NCI-H82 treated with DMSO at 0.1 percent for 48 hours (cell line): ENCODE measurements at regions not wholly inside any gene's neighbourhood (a gene's known extent, or its start where the extent isn't known, plus 50 kb on each side); places are given as distances from the start of the nearest gene placed in this dataset.

ENCODE experiments used
- DNase-seq: peaks from one replicate; lab custom pipeline; 2025; ENCODE audit not compliant: unreplicated experiment; lab: John Stamatoyannopoulos, UW

DNA sequence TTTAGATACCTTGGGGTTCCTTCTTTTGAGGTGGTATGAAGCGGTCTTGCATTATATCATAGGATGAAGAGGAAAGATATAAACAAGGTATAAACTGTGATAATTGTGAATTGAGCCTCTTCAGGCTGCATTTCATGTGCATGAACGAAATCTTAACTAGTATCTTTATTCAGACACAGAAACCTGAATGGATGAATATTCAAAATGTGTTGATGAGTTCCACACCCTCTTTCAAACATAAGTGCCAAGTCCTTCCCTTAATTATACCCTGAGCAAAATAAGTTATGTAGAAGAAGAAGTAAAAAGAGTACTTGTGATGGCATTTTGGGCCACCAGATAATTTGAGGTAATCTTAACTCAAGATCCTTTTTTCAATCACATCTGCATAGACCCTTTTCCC lies 103.1 kb upstream of the CFAP20DC start:
- no peak for DNase-seq

- DNase-seq = no peak
Measured at GRCh38 chr3:59150039-59150438, 100.2 kb upstream of the CFAP20DC start.

DNA sequence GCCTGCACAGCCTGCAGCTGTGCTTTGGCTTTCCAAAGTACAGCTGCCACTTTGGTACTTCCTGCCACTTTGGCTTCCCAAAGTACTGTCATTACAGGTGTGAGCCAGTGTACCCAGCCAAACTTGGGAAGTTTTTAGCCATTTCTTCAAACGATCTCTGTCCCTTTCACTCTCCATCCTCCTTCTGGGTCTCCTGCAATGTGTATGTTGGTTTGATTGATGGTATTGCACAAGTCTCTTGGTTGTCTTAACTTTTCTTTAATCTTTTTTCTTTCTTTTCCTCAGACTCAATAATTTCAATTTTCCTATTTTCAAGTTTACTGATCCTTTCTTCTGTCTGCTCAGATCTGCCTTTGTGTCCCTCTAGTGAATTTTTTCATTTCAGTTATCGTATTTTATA lies 99.3 kb upstream of the CFAP20DC start:
- DNase-seq = no peak

GRCh38 chr3:59143447-59143846 lies 93.6 kb upstream of the CFAP20DC start:
- DNase-seq = no peak

DNA sequence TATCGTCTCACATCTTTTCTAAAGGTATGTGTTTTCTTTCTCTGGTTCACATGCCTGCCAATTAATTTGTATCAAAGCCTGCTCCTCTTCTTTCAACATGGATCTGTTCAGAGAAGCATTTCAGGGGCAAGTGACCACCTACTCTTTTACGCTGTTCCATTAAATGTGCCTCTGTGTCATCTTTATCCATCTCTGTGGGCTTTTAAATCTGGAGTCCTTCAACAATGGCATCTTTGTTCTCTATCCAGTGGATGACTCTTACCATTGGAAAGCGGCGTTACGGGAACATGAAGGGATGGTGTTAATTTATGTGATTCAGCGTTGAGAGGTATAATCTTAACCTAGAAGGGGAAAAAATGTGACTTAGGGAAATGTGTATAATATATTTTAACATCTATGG lies 92.7 kb upstream of the CFAP20DC start:
- DNase-seq = no peak

- DNase-seq = no peak
Measured at GRCh38 chr3:59138966-59139365, 89.1 kb upstream of the CFAP20DC start.

DNA sequence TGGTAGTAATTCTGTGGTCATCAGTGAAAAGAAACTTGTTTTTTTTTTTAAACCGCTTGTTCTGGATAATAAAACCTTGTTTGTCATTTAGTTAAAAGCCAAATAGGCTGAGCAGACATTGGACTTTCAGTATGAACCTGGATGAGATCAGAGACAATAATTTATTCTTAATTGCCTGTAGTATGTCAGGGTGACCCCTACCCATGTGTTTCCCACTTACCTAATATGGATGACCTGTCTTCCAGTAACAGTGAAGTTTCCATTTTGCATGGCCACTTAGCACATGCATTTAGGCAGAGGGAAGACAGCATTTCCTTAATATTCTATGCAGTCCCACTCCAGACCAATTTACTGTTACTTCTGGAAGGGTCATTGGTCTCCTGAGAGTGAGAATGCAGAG lies 87.6 kb upstream of the CFAP20DC start:
- DNase-seq = no peak

DNA sequence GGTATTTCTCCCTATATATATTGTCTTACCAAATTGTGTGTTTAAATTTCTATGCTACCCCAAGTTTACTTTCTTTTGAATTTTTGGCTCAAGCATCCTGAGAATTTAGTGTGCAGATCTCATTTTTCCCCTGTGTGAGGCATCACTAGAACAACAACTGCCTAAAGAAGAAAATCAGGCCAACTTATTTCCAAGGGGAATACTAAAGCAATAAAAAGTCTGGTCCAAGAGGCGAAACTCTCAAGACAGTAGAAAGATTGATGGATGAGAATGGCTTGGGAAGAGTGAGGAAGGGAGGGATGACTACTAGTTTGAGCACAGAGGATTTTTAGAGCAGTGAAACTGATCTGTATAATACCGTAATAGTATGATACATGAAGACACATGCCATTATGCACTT lies 86.3 kb upstream of the CFAP20DC start:
- DNase-seq = no peak

DNA sequence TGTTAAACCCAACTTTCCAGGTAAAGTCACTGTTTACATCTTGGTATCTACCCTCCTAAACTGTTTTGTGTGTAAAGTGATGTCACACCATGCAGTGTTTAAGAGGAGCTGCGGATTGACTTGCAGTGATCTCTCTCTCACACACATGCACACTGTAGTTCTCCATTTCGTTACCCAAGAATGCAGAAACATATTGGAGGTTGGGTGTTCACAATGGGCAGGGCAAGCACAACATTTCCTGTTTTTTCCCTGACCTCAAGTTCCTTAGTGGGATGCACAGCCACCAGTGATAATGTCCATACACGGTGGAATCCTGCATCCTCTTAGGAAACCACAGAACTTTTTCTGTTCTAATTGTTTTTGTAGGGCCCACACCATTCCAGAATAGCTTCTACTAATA lies 85.3 kb upstream of the CFAP20DC start:
- DNase-seq = no peak

DNA sequence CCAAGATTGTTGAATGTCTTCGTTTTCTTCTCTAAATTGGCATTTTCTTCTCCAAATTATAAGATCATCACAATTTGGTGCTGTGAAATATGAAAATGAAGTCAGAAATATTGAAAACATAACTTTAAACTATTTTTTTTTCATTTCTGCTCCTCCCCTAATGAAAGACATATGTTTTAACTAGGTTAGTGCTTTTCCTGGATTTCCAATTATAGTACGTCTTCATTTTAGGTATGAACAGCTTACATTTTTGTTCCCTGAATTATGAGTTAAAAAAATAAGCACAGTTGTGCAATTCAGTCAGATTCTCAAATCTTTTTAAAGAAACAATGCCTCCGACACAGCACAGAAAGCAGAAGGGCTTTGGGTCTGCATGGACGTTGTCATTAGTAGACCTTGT lies 83.5 kb upstream of the CFAP20DC start:
- DNase-seq = no peak

- no peak for DNase-seq
Measured at GRCh38 chr3:59131016-59131766, 81.4 kb upstream of the CFAP20DC start.

GRCh38 chr3:59128685-59129084 lies 78.9 kb upstream of the CFAP20DC start:
- DNase-seq = no peak

DNA sequence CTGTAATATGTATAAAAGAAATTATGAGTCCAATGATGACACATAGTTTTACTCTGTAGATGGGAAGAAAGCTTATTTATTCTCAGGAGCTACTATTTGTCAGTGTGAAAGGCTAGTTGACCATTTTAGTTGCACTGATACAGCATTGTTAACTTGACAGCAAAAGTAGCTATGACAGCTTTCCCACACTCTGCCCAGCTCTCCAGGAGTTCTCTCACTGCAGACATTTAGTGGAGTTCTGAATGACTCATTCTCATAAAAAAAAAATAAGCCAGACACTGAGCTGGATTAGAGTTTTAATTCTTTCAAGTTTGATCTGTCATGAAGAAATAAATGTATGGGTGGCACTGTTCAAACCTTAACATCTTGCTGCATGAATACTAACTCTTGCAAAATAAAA lies 77.2 kb upstream of the CFAP20DC start:
- no peak for DNase-seq

DNA sequence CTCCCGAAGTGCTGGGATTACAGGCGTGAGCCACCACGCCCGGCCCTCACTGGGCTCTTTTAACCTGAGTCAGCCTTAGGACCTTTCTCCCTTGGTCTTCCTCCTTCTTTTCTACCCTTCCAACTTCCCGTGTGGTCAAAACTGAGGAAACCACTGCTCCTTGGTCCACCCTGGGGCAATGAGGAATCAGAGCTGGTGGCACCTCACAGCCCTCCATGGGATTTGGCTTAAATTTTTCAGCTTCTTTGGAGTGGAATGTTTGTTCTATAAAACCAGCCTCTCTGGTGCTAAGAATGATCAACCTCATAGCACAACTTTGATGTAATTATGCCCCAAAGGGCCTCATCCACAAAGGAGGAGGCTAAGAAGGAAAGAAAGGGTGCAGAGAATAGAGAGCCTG lies 76.6 kb upstream of the CFAP20DC start:
- DNase-seq = no peak

DNA sequence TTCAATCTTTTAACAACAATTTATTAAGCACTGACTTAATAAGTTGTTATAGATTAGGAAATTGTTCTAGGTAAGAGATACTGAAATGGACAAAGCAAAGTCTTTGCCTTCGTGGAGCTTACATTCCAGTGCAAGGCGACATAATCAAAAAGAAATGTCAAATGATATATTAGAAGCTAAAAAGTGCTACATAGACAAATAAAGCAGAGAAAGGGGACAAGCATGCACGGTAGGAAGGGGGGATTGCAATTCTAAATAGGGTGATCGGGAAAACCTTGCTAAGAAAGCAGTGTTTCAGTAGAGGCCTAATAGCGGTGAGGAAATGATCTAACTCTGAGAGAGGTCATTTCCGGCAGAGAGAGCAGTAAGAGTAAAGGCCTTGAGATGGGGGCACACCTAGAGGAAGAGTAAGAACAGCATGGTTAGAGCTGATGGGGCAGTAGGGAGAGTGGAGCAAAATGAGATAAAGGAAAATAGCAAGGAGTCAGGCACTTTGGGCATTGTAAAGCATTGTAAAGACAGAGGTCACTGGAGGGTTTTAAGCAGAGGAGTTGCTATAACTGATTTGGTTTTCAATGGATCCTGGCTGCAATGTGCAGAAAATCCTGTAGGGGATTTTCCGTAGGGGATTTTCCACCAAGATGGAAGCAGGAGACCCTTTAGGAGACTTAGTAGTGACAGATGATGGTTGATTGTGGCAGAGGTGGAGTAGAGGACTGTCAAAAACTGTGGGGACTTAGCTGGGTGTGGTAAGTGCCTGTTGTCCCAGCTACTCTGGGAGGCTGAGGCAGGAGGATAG lies 71.7 kb upstream of the CFAP20DC start:
- DNase-seq = no peak

- no peak for DNase-seq
Measured at GRCh38 chr3:59118928-59119327, 69.1 kb upstream of the CFAP20DC start.

GRCh38 chr3:59117396-59117795 lies 67.6 kb upstream of the CFAP20DC start:
- DNase-seq = no peak

DNA sequence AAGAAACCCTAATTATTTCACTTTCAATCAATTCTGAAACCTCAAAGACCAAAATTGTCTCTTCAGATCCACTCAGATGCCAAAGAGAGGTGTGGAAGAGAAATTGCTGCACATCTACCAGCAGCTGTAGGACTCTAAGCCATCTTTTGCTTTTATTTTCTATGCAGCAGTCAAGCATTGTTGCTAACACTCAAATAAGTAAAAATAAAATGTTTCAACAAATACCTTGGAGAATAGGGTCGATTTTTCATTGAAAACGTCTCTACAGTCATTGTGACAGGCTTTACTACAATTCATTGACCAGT lies 66.4 kb upstream of the CFAP20DC start:
- DNase-seq = no peak

DNA sequence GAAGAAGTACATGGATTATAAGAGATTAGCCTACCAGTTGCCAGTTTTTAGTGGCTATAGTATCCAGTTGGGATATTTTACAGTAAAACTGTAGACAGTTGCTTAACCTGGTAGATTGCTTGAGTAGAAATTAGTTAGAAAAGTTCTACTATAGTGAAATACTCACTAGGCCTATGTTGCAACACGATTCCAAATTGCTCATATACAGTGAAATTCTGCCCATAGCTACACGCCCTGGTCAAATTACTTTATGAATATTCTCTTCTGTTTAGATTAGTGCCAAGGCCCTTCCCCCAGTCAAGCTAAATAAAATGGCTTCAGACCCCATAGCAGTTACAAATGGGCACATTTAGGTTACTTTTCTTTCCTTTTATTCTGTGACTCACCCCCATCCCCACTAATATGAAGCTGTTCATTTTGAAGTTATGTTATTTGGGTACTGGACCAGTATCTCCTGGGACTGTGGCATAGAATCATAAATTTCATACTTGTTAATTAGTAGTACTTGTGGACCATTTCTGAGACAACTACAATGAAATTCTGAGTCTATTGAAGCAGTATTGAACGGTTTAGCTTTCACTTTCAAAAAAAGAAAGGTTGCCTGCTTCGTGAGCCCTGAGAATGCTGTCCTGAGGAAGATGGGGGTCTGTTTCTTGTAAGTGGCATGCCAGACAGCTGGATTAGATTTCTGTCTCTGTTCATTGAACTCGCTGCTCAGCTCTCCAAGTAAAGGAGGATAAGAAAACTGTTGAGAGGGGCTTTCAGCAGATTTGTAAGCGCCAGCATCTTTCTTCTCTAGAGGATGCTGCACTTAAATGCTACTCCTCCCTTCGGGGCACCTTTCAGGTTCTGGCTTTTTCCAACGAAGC lies 65.8 kb upstream of the CFAP20DC start:
- no peak for DNase-seq

- DNase-seq = no peak
Measured at GRCh38 chr3:59107856-59108815, 58.3 kb upstream of the CFAP20DC start.
